ENCODE measurements at regions not wholly inside any gene's neighbourhood (a gene's known extent, or its start where the extent isn't known, plus 50 kb on each side); places are given as distances from the start of the nearest gene placed in this dataset.

- H3K27ac ChIP-seq = no peak overlapping the region
- no peak for TF ChIP-seq CTCF (IDR thresholded peaks at IDR 0.05)
- TF ChIP-seq POLR2A (IDR thresholded peaks at IDR 0.05) = no peak
- no peak overlapping the region for H3K4me3 ChIP-seq
- no peaks in the 10 kb centered on the region for H3K4me1 ChIP-seq (replicated peaks in 1 of 2)
- no peaks in the 10 kb centered on the region for H3K9me3 ChIP-seq (replicated peaks in 1 of 3)
- no peak for DNase-seq
- H3K27me3 ChIP-seq = no peaks in the 10 kb centered on the region
- H3K36me3 ChIP-seq (replicated peaks in 1 of 2) = no peaks in the 10 kb centered on the region
- intact Hi-C loops (cut with DNase I) = no loop called here
- WGBS, 4 donors = 70 to 81% (median 74%) methylated on average over 1 of the region's 1 CpG
These were observed 319.8 kb downstream of the ETAA1 start for GRCh38 chr2:67716895-67717396.

- intact Hi-C loops (cut with DNase I) = no loop called here
- Histone ChIP-seq H3K27me3 (no peaks in the 10 kb centered on the region), H3K27ac (no peak overlapping the region), H3K9me3 (replicated peaks in 1 of 3) (no peaks in the 10 kb centered on the region), H3K36me3 (replicated peaks in 1 of 2) (no peaks in the 10 kb centered on the region), H3K4me3 (no peak overlapping the region), H3K4me1 (replicated peaks in 1 of 2) (no peaks in the 10 kb centered on the region)
- no peak for TF ChIP-seq CTCF (IDR thresholded peaks at IDR 0.05)
- TF ChIP-seq POLR2A (IDR thresholded peaks at IDR 0.05) = no peak
- DNase-seq = no peak
These were observed 320.6 kb downstream of the ETAA1 start for GRCh38 chr2:67717692-67718091.

DNA sequence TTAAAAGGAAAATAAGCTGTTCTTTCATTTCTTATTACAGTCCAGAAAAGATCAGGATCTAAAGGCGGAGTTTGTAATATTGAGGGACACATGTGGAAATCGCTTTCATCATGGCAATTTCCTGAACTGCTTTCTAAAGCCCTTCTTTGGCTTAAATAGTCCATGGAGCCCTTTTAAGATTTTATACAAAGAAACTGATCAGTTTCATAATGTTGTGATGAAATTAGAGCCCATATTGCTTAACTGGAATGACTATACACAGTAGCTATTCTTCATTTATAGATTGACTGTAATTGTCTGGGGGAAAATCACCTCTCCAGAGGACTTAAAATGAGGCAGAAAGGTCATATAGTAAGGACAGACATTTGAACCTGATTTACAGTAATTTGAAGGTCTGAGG is 322.2 kb downstream of the ETAA1 start:
- intact Hi-C loops (cut with DNase I) = no loop called here
- 85 to 91% (median 88%) methylated on average over 2 of the region's 2 CpGs for WGBS, 4 donors
- Histone ChIP-seq H3K27ac (no peak overlapping the region), H3K4me1 (replicated peaks in 1 of 2) (no peaks in the 10 kb centered on the region), H3K36me3 (replicated peaks in 1 of 2) (no peaks in the 10 kb centered on the region), H3K9me3 (replicated peaks in 1 of 3) (no peaks in the 10 kb centered on the region), H3K27me3 (no peaks in the 10 kb centered on the region), H3K4me3 (no peak overlapping the region)
- DNase-seq = no peak
- TF ChIP-seq CTCF (IDR thresholded peaks at IDR 0.05) (no peak), POLR2A (IDR thresholded peaks at IDR 0.05) (no peak)

- Histone ChIP-seq H3K4me3 (no peak overlapping the region), H3K4me1 (replicated peaks in 1 of 2) (no peaks in the 10 kb centered on the region), H3K27me3 (no peaks in the 10 kb centered on the region), H3K36me3 (replicated peaks in 1 of 2) (no peaks in the 10 kb centered on the region), H3K27ac (no peak overlapping the region), H3K9me3 (replicated peaks in 1 of 3) (no peaks in the 10 kb centered on the region)
- DNase-seq = no peak
- TF ChIP-seq CTCF (IDR thresholded peaks at IDR 0.05) = no peak
- intact Hi-C loops (cut with DNase I) = no loop called here
- WGBS, 4 donors = 42 to 88% (median 68%) methylated on average over 1 of the region's 1 CpG
These were observed 324.4 kb downstream of the ETAA1 start for GRCh38 chr2:67721516-67721915.

All from adrenal gland (tissue), 9 donors.